ENCODE measurements at regions not wholly inside any gene's neighbourhood (a gene's known extent, or its start where the extent isn't known, plus 50 kb on each side); places are given as distances from the start of the nearest gene placed in this dataset.
"Not testable (repeated sequence)": the region's sequence is repeated elsewhere in the genome, so short reads cannot be mapped to it uniquely, and the experiment has no call there.

DNA sequence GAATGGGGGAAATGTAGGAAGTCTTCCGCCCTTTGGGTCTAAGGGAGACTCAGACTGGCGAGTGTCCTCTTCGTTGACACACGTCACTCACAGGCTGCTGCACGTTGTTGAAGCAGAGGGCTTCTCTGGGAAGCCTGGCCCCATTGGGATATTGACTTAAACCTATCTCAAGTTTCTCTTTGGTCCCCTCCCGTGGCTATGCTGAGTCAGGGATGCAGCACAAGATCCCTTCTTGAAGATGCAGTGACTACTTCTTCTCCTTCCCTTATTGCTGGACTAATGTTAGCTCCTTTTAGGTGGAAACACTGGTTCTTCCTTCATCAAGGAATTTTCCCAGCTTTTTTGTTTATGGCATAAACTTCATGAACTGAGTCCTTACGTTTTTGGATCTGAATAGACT lies 89.8 kb upstream of the CCDC71L start:
- DNase-seq: no peak

- no peak for DNase-seq
Measured at GRCh38 chr7:106752367-106752766, 91.4 kb upstream of the CCDC71L start.

GRCh38 chr7:106755024-106755423 lies 94.1 kb upstream of the CCDC71L start:
- not testable (repeated sequence) for DNase-seq

GRCh38 chr7:106755641-106756040 lies 94.7 kb upstream of the CCDC71L start:
- DNase-seq: no peak

DNA sequence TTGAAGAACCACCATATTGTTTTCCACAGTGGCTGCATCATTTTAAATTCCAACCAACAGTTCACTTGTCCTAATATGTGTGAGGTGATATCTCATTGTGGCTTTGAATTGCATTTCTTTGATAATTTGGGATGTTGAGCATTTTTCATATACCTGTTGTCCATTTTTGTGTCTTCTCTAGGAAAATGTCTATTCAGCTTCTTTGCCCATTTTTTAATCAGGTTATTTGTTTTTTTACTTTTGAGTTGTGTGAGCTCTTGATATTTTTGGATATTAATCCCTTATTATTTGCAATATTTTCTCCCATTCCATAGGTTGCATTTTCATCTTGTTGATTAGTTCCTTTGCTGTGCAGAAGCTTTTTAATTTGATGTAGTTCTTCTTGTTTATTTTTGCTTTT lies 95.1 kb upstream of the CCDC71L start:
- no peak for DNase-seq

DNA sequence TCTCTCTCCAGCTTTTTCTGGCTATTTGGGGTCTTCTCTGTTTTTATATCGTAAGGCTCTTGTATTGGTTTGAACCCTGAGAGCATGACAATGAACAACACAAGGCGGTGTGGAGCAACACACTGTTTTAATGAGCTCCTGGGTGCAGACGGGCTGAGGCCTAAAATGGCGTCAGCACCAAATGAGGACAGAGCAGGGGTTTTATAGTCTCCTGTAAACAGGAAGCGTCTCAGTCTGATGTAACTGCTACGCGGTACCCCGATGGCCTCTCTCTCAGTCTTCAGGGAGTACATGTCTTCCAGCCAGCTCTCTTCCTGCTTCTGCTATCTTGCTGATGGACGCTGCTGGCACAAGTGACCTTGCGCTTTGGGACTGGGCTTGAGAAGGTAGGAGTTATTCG lies 95.9 kb upstream of the CCDC71L start:
- peak in 1 of 2 experiments; percentile 11 for DNase-seq

DNA sequence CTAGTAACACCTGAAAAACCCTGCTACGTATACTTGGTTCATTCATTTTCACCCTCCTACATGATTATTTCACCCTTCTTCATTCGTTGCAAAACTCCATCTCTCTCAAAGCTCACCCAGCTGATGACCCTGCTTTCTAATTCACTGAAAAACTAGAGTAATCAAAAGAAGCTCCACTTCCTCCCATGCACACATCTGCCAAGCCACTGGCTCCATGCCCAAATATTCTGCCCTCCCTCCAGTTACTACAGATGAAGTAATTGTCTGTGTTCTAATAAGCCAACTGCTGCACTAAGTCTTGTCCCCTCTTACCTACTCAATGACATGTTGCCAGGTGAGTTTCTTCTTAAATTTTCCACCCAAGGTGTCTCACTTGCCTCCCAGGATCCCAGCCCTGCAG lies 96.9 kb upstream of the CCDC71L start:
- DNase-seq: peak; percentile 73 to 84

GRCh38 chr7:106762845-106763244 lies 101.9 kb upstream of the CCDC71L start:
- not testable (repeated sequence) for DNase-seq

- no peak for DNase-seq
Measured at GRCh38 chr7:106763717-106764116, 101.4 kb upstream of the PIK3CG start.

DNA sequence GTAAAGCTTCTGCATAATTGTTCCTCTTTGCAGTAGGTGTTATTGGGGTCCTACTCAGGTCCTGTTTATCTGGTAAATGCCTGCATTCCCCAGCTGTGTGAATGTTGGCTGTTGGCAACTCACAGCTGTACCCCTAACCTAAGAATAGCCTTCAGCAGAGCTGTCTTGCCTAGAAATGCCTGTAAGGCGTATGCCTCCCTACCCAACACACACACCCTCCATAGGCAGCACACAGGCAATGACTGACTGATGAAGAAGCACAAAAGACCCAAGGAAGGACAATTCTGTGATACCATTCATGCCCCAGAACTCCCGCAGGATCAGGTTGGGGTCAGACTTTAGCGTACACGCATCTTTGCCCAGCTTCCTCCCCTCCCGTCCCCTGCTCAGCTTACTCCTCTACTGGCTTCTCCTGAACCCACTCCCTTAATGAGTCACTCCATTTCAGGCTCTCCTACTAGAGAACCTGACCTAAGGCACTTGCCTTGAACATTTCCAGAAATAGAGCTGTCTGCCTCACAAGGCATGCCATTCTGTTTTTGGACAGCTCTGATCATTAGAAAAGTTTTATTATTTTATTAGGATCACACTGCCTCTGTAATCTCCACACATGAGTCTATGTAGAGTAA lies 99.2 kb upstream of the PIK3CG start:
- DNase-seq: no peak

DNA sequence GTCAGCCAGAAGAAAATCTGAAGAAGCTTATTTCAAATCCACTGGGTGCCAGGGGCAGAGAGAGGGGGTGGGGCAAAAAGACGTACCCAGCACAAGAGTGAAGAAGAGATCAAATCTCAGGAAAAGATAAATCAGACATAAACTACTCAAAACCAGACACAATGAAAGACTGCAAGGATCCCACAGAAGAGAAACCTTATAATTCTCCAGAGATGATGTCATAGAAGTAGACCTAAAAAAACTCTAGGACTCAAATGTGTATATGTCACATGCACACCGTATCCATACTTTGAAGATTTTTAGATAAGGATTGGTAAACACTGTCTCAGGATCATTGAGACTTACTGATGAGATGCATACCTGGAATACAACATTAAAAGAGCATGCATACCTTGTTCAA lies 98.5 kb upstream of the PIK3CG start:
- DNase-seq: no peak

- DNase-seq: no peak
Measured at GRCh38 chr7:106767078-106767477, 98.0 kb upstream of the PIK3CG start.

DNA sequence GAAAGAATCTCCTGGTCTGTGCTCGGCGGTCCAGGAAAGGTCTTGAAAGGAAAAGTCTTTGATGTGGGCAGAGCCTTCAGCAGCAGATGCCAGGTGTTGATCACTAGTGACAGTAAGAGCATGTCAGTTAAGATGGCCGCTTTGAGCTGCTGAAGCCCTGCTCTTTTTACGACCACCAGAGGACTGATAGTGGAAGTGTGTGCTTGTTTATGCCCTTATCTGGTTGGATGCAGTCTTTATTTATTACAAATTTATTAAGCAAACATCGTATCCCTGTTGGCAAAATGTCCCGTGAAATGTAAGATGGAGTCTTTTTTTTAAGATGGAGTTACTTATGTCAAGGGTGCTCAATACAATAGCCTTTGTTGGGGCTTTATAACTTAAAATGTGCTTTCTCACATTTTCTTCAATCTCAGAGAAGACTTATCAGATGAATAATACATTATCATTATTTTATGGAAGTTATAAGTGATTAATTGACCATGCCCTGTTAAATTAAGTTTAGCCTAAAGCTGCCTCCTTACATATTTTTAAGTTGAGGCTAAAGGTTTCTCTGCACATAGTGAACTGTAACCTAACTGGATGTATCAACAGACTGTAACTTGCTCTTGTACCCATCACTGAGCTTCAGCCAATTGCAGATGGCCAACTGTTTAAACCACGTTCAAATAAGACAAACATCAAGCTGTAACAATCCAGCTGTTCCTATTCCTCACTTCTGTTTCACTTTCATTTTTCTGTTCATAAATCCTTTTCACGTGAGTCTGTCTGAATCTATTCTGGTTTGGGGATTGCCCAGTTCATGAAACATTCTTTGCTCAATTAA lies 97.4 kb upstream of the PIK3CG start:
- DNase-seq: no peak

GRCh38 chr7:106768324-106768751 lies 96.7 kb upstream of the PIK3CG start:
- DNase-seq: no peak

- DNase-seq: no peak
Measured at GRCh38 chr7:106770191-106770590, 94.9 kb upstream of the PIK3CG start.

DNA sequence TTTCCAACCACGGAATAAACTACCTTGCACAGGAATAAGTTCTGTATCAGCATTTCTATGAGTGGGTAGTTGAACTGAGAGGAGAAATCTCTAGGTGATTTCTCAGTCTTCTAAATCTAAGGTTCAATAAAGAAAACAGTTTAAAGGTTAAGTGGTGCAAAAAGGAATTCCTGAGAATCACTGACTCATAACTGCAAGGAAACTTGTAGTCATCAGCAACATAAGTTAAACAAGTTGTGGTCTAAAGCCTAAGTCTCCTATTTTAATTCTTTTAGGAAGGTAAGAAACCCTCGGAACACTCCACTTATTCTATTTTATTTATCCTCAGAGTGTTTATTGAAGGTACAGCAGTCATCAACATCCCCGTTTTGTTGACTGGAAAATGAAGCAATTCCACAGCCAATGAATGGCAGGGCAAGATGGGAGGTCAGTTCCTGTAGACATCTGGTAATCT lies 92.4 kb upstream of the PIK3CG start:
- DNase-seq: no peak

DNA sequence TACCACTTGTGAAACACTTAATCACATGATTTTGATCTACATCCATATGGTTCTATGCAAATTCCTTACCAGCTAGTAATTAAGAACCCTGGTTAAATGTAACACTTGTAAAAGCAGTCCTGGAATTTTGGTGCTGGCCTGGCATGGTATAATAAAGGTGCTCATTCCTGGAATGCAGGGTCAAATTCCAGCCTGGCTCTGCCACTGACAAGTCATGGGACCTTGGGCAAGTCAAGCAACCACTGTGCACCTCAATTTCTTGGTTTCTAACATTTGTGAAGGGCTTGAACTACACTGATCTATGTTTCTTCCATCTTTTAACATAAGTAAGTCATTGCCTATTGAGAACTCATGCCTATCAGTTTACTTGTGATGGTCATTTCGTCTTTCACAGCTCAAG lies 91.9 kb upstream of the PIK3CG start:
- DNase-seq: no peak

DNA sequence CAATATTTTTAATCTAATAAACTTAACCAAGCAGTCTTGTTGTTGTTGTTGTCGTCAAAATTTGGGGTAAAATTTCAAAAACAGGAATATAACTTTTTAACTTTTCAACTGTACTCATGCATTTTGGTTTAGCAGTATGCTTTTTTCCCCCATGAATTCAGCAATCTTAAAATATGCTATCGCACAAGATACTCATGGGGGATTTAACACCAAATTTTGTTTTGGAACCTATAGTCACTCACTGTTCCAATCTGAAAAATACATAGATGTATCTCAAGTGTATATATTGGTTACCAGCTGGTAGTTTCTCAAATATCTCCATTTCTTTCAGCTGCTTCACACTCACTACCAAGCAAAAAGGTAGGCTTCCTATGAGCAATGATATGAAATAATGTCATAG lies 91.4 kb upstream of the PIK3CG start:
- DNase-seq: no peak

GRCh38 chr7:106774213-106774767 lies 90.8 kb upstream of the PIK3CG start:
- no peak for DNase-seq

DNA sequence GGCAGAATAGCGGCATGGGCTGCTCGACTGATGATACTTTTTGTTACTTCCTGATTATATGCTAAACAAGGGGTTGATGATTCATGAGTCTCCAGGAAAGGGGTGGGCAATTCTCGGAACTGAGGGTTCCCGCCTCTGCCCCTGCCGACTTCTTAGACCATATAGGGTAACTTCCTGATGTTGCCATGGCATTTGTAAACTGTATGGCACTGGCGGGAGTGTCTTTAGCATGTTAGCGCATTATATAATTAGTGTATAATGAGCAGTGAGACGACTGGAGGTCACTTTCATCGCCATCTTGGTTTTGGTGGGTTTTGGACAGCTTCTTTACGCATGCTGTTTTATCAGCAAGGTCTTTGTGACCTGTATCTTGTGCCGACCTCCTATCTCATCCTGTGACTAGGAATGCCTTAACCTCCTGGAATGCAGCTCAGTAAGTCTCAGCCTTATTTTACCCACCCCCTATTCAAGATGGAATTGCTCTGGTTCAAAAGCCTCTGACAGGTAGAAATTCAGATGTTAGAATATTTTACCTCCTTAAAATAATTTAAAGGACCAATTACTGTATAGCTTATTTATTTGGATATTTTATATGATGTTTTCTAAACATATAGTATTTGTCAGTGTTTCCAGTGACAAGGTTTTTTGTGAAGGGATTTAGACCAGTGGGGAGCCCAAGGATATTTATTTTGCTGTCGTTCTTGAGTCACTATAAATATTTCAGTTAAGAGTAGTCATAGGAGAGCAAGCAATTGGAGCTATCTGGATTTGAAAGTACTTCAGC lies 90.1 kb upstream of the PIK3CG start:
- DNase-seq: no peak

DNA sequence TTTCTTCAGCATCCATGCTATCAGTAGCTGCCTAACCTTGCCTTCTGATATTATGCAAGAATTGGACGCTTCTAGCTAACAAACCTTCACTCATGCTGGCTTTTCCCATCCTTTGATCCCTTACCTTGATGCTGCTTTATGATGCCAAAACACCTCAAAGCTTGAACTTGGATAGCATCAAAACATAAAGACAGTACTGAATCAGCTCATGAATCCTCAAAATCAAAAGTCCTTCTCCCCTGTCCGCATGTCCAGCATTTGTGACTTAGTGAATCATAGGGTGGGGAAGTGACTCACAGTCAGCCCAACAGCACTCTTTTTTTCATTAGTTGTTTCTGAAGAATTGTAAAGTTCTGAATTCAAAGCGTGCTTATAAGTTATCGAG lies 89.5 kb upstream of the PIK3CG start:
- DNase-seq: no peak

GRCh38 chr7:106775975-106776607 lies 89.0 kb upstream of the PIK3CG start:
- DNase-seq: no peak
